ENCODE measurements at regions not wholly inside any gene's neighbourhood (a gene's known extent, or its start where the extent isn't known, plus 50 kb on each side); places are given as distances from the start of the nearest gene placed in this dataset.

DNA sequence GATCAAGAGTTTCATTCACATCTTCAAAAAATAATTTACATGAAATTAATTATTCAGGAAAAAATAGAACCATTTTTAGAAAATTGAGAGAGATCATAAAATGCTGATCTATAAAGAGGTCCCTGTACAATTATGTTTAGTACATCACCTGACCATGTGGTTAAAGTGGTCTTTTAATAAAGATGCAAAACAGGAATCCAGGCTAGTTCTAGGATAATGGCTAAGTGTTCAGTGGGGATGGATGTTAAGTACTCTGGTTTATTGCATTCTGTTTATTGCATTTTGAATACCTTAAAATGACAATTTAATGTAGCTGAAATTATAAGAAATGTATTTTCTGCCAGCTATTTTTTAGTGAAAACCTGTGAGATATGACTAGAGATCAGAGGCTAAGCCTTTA is 72.0 kb upstream of the SMC2 start:
- H3K4me3 ChIP-seq (replicated peaks in 1 of 2; ENCODE audit: low read depth in 2 of 2, low read length in 2 of 2): no peak overlapping the region
- TF ChIP-seq, protein P1, sequence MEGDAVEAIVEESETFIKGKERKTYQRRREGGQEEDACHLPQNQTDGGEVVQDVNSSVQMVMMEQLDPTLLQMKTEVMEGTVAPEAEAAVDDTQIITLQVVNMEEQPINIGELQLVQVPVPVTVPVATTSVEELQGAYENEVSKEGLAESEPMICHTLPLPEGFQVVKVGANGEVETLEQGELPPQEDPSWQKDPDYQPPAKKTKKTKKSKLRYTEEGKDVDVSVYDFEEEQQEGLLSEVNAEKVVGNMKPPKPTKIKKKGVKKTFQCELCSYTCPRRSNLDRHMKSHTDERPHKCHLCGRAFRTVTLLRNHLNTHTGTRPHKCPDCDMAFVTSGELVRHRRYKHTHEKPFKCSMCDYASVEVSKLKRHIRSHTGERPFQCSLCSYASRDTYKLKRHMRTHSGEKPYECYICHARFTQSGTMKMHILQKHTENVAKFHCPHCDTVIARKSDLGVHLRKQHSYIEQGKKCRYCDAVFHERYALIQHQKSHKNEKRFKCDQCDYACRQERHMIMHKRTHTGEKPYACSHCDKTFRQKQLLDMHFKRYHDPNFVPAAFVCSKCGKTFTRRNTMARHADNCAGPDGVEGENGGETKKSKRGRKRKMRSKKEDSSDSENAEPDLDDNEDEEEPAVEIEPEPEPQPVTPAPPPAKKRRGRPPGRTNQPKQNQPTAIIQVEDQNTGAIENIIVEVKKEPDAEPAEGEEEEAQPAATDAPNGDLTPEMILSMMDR (IDR thresholded peaks at IDR 0.05; ENCODE audit: low read depth, low read length): no peak
- no peak for DNase-seq (ENCODE audit: low read depth in 2 of 2)

- peak in 1 of 2 donors; percentile 59 for DNase-seq (ENCODE audit: low read depth in 2 of 2)
- TF ChIP-seq, protein P1 (IDR thresholded peaks at IDR 0.05; ENCODE audit: low read depth, low read length): no peak
- H3K4me3 ChIP-seq (replicated peaks in 1 of 2; ENCODE audit: low read depth in 2 of 2, low read length in 2 of 2): no peak overlapping the region
Measured at GRCh38 chr9:104025104-104025503, 69.0 kb upstream of the SMC2 start.

DNA sequence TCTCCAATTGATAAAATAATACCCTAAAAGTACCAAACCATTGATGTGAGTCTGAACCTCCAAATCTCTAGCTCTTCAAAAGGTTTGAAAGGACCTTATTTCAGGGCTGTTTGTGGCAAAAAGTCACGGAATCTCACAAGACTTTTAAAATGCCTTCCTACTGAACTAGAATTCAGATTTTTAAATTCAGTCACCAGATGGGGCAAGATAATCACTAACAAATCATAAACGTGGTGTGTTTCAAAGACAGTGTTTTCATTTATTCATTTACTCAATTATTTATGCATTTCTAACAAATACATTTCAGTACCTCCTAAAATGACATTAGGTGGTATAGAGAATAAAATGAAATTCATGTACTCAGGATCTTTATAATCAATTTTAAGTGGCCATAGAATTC is 68.2 kb upstream of the SMC2 start:
- H3K4me3 ChIP-seq (replicated peaks in 1 of 2; ENCODE audit: low read depth in 2 of 2, low read length in 2 of 2): no peak overlapping the region
- TF ChIP-seq, protein P1 (IDR thresholded peaks at IDR 0.05; ENCODE audit: low read depth, low read length): no peak
- peak; percentile 10 to 27 for DNase-seq (ENCODE audit: low read depth in 2 of 2)

DNA sequence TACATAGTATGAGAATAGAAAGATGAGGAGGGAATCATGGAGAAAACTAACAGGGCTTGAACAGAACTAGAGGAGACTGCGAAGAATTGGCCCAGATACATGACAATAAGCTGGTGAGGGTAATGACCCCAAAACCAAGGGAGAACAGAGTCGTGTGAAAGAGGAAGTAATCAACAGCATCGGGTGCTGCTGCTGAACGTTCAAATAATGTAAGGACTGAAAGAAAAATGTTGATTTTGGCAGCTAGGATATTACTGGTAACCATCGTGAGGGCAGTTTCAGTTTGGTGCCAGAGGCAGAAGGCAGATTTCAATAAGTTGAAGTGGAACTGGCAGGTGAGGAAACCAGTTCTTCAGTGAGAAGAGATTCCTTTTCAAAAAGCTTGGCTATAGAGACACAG is 66.8 kb upstream of the SMC2 start:
- H3K4me3 ChIP-seq (replicated peaks in 1 of 2; ENCODE audit: low read depth in 2 of 2, low read length in 2 of 2): no peak overlapping the region
- TF ChIP-seq, protein P1 (IDR thresholded peaks at IDR 0.05; ENCODE audit: low read depth, low read length): no peak
- DNase-seq (ENCODE audit: low read depth in 2 of 2): no peak

DNA sequence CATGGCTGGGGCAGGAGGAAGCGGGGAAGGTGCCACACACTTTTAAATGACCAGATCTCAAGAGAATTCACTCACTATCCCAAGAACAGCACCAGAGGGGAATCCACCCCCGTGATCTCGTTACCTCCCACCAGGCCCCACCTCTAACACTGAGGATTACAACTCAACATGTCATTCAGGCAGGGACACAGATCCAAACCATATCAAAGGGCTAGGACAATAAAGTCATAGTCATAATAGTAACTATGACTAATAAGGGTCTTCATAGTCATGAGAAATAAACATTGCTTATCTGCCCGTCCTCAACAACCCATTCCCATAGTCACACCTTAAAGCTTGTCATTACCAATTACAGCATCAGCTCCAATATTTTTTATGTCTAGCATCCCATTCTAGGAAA is 65.3 kb upstream of the SMC2 start:
- TF ChIP-seq, protein P1 (IDR thresholded peaks at IDR 0.05; ENCODE audit: low read depth, low read length): no peak
- H3K4me3 ChIP-seq (replicated peaks in 1 of 2; ENCODE audit: low read depth in 2 of 2, low read length in 2 of 2): no peak overlapping the region
- no peak for DNase-seq (ENCODE audit: low read depth in 2 of 2)
